Fibroblast of mammary gland (primary cell): ENCODE measurements at regions not wholly inside any gene's neighbourhood (a gene's known extent, or its start where the extent isn't known, plus 50 kb on each side); places are given as distances from the start of the nearest gene placed in this dataset.

Experiments
- DNase-seq: peaks from one replicate; pipeline ENCODE4 v3.0.0-alpha.2; 2010; ENCODE audit warnings: low read depth
- H3K4me3 ChIP-seq: 2 replicates; pipeline ENCODE4 v1.5.1; 2011; ENCODE audit warnings: low read depth, mild to moderate bottlenecking, low read length, moderate library complexity; ENCODE audit not compliant: control insufficient read depth
- TF ChIP-seq, protein P1 (sequence below): conservative IDR thresholded peaks from 2 replicates; pipeline ENCODE4 v1.5.1; 2011; ENCODE audit warnings: low read depth, low read length, inconsistent platforms; ENCODE audit not compliant: control insufficient read depth, insufficient read depth

DNA sequence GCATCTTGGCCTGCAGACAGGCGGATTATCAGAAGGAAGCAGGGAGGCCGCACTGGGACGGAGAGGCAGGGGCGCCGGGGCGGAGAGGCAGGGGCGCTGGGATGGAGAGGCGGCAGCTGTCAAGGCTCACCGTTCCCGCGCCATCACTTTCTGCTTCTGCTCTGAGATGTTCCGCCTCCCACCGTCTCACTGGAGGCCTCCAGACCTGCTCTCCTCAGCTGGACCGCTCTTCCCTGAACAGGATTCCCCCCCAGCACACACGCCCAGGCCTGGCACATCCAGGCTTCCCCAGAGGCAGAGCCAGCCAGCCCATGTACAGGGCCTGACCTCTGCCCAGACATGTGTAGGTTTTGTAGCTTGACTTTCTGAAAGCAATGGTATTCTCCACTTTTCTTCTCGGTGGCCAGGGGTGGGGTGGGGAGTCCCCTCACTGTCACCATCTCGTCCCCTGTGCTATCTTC, 84.1 kb downstream of the RIPK4 start:
- DNase-seq, result no peak
- TF ChIP-seq, protein P1, sequence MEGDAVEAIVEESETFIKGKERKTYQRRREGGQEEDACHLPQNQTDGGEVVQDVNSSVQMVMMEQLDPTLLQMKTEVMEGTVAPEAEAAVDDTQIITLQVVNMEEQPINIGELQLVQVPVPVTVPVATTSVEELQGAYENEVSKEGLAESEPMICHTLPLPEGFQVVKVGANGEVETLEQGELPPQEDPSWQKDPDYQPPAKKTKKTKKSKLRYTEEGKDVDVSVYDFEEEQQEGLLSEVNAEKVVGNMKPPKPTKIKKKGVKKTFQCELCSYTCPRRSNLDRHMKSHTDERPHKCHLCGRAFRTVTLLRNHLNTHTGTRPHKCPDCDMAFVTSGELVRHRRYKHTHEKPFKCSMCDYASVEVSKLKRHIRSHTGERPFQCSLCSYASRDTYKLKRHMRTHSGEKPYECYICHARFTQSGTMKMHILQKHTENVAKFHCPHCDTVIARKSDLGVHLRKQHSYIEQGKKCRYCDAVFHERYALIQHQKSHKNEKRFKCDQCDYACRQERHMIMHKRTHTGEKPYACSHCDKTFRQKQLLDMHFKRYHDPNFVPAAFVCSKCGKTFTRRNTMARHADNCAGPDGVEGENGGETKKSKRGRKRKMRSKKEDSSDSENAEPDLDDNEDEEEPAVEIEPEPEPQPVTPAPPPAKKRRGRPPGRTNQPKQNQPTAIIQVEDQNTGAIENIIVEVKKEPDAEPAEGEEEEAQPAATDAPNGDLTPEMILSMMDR, result no peak
- H3K4me3 ChIP-seq, result no peak overlapping the region

DNA sequence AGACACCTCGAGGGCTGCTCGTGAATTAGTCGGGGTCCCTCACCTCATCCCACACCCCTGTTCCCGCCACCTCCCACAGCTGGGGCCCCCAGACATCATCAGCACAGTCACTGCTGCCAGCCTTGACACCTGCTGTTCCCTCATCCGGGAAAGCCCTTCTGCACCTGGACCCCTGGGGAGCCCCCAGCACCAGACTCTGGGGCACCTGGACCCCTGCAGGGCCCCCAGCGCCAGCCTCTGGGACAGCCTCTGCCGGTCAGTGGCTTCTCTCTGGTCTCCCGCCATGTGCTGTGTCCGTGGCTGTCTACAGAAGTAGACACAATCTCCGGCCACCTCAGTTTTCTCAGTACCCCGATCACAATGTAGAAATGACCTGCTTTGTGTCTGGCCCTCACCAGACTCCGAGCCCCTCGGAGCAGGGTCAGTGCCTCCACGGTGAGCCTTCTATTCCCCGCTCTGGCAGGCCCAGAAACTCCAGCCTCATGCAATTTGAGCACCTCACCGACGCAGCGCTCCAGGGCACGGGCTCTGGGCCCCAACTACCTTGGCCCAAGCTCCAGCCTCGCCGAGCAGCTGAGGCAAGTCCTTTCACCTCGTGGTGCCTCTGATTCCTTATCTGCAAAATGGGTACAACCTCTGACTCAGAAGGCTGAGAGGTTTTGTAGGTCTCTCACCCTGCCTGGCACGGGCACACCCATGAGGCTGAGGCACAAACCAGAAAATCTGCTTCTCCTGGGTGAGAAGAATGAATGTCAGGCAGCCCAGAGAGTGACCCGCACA, 84.7 kb downstream of the RIPK4 start:
- no peak for DNase-seq
- TF ChIP-seq, protein P1, result no peak
- H3K4me3 ChIP-seq, result no peak overlapping the region

DNA sequence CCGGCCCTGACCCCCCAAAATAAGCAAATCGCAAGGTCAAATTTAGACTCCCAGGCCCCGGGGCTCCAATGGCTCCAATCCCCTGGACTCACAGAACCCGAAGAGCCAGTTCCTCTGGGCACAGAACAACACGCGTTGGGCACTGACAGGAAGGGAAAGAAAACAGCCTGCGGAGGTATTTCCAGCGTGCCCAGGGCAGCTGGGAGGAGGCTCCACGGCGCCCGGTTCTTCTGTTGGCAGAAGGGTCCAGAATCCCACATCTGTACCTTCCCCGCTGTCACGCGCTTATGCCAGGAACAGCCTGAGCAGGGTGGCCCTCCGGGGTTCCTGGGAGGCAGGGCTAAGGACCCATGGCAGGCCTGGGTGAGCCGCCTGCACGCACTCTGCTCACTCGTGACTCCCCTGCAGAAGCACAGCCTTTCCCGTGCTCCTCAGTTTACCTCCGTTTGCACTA, 85.5 kb downstream of the RIPK4 start:
- TF ChIP-seq, protein P1, result no peak
- DNase-seq, result no peak
- H3K4me3 ChIP-seq, result no peak overlapping the region

DNA sequence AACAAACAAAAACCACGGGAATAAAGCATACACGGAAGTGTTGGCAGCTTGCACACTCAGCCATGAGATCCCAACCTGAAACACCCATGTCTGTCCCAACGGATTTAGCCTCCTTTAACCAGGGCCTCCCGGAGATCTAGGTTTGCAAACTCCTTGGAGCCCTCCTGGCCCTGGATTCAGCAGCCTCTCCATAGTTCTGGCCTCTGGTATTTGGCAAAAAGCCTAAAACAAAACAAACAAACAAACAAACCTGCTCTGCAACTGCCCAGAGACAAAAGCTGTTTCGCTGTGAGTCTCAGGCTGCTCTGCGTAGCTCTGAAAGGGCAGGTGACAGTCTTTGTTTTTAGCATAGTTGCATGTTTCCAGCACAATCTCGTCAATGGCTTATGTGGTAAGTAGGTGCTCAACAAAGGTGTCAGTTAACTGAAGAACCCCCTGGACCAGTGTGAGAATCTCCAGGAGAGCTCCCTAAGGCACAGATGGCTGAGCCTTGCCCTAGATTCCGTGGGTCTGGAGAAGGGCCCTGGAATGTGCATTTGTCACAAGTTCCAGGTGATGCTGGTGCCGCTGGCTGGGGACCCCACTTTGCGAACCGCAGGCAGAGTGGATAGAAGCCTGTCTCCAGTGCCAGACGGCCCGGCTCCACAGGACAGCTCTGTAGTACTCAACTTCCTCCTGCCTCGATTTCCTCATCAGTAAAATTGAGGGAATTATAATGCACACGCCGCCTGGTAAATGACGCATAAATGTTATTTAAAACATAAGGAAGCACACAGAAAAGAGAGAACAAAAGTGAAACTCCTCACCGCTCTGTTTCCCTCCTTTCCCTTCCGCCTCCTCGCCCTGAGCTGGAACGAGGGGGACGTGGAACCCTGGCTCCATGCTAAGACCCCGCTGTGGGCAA, 86.2 kb downstream of the RIPK4 start:
- no peak overlapping the region for H3K4me3 ChIP-seq
- DNase-seq, result no peak
- TF ChIP-seq, protein P1, result no peak

DNA sequence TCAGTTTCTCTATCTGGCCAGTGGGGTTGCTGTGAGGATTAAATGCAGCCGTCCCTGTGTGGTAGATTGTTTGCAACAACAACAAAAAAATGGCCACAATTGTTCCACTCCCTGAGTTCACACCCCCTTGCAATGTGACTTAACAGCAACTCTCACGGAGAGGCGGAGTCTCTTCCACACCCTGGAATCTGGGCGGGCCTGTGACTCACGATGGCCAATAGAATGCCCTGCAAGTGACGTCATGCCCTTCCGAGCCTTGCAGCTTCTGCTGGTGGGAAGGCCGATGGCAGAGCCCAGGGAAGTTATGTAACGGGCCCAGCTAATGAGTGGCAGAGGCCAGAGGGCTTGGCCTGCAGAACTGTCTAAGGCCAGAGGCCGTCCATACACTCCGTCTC, 87.9 kb downstream of the RIPK4 start:
- no peak overlapping the region for H3K4me3 ChIP-seq
- TF ChIP-seq, protein P1, result no peak
- DNase-seq, result peak; percentile 97

DNA sequence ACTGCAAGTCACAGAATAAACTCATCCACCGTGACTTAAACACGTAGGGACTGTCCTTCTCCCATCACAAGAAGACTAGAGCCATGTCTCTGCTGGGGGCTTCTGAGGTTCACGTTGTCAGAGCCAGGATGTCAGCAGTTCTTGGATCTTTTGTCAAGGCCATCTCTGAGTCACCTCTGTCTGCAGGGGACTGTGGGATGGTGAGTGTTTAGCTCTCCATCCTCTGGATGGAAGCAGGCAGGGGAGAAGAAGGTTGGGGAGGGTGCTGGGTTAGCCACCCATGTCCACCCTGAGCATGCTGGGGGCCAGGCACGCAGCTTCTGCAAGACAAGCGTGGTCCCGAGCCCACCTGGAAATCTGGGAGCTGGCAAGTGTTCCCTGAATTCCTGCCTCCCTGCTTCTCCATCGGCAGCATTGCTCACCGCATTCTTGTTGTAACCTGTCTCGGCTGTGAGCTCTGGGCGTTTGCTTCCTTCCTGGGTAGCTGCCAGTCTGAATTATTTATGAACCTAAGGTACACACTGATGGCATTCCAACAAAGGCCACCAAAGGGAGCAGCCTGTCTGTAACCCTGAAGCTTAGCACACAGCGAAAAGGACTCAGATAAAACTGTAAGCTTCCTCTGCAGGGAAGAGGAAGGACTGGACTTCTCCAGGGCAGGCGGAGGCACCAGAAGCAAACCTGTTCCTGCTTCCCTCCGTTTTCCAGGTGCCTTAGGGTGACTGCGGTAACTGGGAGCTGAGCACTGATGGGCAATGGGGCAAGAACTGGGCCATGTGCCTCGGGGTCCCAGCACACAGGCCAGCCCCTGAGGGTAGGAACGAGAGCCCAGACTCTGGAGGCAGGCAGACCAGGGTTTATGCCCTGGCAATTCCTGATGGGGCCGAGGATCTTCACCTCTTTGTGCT, 88.6 kb downstream of the RIPK4 start:
- H3K4me3 ChIP-seq, result no peak overlapping the region

More for the DNA sequence above, 88.6 kb downstream of the RIPK4 start:
- TF ChIP-seq, protein P1, result no peak
- DNase-seq, result no peak
